ENCODE measurements at regions not wholly inside any gene's neighbourhood (a gene's known extent, or its start where the extent isn't known, plus 50 kb on each side); places are given as distances from the start of the nearest gene placed in this dataset.

DNA sequence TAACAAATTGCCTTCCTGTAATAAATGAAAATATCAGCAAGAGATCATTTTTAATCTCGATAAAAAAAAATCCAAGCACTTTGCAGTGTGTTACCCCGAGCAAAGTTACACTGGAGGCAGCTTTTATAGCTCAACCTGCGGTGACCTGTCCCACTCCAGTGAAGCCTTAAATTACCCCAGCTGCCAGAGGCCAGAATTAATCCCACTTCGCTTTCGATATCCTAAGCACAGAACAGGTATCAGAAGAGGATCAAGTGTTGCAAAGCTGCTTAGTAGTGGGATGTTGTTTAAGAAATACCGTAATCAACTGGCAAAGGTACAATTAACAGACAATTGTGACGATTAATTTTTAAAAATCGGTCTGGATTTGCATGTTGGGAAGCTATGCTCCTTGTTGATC, 314.0 kb downstream of the AGTPBP1 start:
- DNase-seq = no peak

DNA sequence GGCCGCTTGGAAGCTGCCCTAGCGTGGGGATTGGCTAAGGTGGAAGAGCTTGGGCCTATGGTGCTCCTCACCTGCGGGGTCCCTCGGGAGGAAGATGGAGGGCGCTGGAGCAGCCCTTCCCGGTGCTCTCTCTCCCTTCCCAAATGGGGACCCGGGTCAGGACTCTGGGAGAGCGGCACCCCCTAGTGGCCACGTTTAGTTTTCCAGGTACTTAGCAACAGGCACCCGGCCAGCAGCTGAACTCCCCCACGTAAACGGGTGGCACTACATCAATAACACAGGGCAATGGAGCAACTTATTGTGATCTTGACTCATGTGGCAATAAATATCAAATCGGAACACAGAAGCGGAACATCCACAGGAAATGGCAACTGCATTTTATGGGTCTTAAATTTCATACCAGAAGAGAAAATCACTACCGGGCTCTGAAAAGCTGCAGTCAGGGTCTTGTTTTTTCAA, 316.6 kb downstream of the AGTPBP1 start:
- peak; percentile 37 for DNase-seq

DNA sequence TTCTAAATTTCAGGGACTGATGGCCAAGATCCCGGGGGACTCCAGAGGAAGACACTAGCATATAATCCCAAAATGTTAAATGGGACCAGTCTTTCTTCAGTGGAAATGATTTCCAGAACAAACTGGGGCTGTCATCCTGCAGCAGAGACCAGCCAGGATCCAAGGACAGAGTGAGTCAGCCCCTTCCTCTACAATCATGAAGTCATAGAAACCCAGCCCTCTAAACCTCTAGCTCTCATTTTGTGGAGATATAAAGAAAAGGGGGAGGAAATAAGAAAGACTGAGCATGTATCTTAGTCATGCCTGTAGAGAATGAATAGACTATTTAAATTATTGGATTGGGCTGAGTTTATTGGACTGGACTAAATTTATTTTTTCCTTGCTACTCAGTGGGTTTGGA, 318.3 kb downstream of the AGTPBP1 start:
- DNase-seq = no peak

DNA sequence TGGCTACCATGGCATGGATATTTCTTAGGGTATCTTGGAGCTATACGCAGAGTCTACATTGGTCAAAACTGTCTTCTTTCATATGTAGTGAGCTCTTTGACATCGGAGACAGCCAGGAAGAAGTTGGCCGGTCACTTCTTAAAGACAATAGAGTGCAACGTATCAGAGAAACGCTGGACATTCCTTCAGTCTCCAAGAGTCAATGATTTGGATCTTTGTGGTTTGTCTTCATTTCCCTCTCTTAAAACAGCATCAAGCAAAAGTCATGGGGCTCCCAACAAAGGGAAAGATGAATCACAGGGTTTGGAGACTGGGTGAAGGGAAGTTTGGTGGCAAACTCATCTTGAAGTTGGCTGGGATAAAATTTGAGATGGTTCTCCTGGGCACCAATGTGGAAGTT, 320.1 kb downstream of the AGTPBP1 start:
- DNase-seq = peak; percentile 33

DNA sequence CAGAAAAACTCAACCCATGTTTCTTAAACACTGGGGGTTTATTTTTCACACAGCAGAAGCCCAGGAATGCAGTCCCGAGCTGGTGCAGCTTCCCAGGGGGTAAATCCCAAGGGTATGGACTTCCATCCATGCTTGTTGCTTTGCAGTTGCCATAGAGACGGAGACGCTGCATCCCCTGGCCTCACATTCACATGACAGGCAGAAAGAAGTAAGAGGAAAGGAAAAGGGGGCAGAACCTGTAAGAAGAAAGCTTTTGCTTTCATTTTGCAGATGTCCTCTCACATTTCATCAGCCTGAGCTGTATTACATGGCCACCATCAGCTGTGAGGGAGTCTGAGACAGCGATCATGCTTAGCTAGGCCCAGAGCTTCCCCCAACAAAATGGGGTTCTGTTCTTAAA, 321.0 kb downstream of the AGTPBP1 start:
- peak; percentile 54 for DNase-seq

DNA sequence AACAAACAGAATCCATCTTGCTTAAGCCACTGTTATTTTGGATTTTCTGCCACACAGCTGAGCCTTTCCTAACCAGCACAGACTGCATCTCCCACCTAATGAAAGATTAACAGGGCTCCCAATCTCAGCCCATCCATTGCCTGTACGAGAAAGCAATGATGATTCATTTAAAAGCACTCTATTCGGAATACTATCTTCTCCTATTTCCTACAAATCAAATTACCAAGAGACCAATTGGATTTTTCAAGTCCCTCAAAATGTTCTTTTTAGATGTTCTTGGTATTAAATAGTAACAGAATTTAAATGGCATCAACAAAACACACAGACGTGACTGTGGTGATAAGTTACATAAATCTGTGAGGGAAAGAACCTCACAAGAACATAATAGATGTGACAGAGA, 324.1 kb downstream of the AGTPBP1 start:
- no peak for DNase-seq

DNA sequence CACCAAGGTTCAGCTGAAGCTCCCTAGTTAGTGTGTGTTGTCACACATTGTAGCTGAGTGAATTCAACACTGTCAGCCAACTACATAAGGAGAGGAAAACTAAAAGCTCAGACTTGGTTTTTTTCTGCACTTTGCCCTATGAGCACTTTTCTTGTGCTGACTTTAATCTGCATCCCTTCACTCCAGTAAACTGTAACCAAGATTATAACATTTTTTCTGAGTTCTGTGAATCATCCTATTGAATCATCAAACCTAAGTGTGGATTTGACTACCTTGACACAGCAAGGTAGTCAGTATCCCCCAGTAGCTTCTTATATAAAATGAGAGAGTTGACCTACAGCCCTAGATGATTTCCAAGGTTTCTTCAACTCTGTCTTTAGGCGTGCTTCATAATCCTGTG, 325.0 kb downstream of the AGTPBP1 start:
- DNase-seq = no peak

DNA sequence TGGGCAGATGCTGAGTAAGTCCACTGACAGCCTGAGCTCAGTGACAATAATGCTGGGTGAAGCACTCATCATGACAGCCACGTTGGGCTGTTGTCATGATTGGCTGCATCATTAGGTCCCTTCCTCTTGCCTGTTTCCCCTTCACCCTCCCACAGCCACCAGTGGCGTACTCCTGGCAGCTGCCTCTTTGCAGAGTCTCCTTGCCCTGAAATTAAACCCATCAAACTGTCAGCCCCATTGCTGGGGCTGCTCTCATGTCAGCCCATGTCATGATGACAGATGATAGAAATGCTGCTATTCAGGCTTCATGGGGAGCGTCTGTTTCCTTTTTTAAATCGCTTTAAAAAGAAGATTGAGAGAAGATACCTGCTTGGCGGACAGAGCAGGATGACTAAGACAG, 327.4 kb downstream of the AGTPBP1 start:
- no peak for DNase-seq

DNA sequence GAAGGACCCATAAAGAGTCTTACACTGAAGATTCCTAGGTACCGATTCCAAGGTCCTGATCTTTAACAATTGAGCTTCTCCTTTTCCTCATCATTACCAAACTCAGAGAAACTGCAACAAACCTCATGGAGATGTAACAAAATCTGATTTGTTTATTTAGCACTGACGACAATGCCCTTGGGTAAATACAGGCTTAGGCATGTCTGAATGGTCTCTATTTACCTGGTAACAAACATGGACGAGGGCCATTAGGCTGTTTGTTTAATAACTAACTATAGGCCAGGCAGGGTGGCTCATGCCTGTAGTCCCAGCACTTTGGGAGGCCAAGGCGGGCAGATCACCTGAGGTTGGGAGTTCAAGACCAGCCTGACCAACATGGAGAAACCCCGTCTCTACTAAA, 333.3 kb downstream of the AGTPBP1 start:
- no peak for DNase-seq

DNA sequence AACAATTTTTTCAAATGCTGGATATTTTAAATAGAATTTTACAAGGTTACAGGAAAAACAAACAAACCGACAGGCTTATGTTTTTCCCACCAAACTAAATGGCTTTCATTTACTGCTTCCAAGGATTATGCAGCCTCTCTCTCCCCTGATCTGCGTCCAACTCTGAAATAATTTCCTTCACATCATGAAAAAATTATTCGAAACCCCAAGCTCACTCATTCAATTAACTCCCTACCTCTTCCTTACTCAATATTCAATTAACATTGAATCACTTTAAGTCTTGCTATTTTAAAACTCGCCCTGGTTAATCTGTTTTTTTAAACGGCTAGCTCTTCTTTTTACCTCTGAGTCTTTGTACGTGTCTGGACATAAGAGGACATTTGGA, 336.2 kb downstream of the AGTPBP1 start:
- no peak for DNase-seq

DNA sequence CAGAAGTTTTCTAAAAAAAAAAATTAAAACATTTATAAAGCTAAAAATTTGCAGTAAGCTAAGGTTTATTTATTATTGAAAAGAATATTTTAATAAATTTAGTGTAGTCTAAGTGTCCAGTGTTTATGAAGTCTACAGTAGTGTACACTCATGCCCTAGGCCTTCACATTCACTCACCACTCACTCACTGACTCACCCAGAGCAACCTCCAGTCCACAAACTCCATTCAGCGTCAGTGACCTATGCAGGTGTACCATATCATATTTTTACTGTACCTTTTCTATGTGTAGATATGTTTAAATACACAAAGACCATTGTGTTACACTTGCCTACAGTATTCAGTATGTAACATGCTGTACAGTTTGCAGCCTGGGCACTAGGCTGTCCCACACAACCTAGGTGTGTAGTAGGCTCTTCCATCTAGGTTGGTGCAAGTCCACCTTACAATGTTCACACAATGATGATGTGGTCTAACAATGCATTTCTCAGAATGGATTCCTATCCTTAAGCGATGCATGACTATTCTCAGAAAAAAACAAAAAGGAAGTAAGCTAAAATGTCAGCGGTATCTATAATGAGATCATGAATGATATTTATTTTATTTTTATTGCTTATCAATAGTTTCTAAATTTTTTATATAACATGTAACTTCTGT, 336.7 kb downstream of the AGTPBP1 start:
- no peak for DNase-seq

DNA sequence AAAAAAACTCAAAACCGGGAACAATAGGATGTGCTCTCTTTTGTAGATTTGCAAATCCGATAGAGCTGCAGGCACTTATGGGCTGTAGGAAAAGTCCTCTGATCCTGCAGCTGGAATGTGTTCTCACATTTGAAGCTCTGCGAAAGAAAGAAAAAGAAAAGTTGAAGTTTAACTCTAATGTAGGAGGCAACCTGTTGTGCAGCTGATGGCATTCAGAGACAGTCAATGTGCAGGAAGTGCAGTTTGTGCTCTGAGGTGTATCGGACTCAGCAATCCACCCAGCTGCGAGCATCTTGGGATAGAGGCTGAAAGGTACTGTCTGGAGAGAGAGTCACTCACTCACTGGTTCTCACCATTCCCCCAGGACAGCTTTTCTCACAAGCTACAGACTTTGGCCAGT, 339.2 kb downstream of the AGTPBP1 start:
- no peak for DNase-seq

DNA sequence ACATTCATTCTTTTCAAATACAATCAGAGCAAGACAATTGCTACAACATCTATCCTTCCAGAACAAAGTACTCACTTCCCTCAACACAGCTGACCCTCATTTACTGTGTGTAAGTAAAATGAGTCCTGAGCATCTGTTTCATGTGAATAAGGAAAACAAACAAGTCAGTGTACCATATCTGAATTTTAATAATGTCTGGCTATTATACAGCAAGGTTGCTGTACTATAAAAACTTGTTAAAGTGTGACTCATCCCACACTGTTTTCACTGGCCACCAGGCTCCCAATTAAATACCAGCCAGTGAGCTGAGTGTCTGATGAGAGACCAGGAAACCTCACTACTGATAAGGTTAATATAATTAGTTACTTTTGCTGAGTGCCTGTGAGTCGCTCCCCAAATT, 339.8 kb downstream of the AGTPBP1 start:
- DNase-seq = peak; percentile 1

DNA sequence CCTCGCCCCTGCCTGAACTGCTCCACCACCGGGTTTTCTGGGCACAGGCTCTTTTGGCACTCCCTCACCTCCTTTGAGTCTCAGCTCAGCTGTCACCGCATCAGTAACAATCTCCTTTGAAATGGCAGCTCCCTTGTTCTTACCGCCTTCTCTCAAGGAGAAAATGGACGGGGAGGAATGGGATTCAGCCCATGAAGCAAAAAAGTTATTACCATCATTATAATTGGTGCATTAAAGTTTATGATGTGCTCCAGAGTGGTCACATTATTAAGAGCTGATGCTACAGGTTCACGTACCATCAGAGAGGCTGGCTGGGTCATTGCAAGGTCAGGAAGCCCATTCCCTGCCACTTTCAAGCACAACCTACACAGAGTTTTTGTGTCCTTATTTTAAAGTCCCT, 344.7 kb downstream of the AGTPBP1 start:
- DNase-seq = no peak

DNA sequence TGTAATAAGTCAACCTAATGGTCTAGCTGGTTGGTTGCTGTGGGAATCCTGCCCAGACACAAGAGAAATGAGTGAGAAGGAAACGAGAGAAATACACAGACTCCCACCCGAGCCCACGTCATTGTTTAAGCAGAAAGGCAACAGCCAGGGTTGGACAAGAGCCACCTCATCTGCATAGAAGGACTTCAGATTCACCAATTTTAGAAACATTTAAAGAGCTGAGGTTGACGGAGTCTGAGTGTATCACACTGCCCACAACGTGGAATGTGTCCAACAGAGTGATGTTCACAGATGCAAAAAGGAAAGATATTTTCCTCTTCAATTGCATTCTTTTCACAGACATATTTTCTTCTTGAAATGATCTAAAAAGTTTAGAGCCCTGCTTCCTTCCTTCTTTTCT, 349.5 kb downstream of the AGTPBP1 start:
- peak; percentile 5 for DNase-seq

DNA sequence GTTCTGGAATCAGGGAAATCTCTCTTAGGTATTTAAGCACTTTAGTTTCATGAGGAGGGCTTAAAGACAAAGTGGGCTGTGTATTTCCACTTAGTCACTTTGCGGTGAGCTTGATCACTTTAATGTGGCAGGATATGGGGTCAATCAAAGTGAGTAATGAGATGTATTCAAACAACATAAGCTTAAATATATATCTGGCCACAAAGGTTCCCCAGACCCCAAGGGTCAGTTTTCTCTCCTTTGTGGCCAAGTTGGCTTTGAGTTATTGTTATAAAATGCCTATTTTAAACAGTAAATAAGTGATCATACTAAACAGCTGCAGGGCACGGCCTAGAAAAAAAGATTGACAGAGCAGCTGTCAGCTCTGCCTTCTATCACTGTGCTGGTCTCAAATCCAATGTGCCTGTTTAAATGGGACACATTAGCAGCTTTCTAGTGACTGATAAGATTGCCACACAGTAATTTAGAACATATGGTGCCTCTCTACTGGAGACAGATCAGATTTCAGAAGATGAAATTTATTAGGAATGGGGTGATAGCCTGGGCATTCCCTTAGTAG, 363.9 kb downstream of the AGTPBP1 start:
- peak; percentile 26 for DNase-seq

DNA sequence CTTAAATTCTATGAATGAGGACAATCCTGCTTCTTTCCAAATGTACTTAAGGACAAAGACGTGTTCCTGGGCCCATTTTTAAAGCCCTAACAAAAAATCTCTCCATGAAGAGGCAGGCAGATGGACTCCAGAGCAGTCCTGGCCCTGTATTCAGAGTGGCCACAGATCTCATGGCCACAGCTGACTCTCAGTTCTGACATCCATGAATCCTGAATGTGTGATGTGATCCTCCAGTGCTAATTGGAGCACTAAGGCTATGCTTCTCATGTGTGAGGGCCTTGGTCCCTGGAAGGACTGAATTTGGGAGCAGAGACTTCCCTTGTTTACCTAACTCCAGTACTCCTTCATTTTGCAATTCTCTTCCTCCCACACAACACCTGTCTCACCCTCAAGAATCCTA, 373.0 kb downstream of the AGTPBP1 start:
- no peak for DNase-seq

DNA sequence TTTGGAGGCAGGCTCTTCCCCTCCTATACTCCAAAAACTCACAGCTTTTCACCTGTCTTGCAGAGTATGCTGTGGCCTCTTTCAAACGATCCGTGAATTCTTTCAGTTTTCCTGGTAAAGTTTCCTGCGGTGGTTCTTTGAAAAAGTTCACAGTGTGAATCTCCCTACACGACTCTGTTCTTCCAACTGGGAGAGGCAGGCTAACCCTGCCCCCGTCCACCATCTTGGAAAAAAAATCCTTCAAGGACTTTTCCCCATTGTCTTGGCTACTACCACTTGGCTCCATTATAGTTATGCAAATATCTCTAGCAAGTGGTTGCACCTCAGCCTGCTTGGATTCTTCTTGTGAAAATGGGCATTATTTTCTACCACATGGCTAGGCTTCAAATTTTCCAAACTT, 382.6 kb downstream of the AGTPBP1 start:
- DNase-seq = no peak

DNA sequence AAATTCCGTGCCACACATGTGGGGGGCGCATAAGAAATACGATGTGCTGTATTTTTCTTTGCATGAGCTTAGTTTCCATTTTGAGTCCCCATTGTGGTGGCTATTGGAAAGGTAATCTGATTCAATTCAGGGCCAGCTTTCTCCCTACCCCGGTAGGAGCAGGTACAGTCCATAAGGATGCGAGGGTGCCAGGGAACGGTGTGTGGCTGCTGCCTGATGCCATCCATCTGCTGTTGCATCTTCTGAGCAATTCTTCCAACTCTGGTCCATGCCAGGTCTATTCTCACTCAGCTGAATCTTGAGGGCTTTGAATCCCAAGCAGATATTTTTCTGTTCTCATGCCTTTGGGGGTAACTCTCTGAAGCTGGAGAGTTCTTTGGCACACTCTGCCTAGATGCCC, 392.7 kb downstream of the AGTPBP1 start:
- no peak for DNase-seq

DNA sequence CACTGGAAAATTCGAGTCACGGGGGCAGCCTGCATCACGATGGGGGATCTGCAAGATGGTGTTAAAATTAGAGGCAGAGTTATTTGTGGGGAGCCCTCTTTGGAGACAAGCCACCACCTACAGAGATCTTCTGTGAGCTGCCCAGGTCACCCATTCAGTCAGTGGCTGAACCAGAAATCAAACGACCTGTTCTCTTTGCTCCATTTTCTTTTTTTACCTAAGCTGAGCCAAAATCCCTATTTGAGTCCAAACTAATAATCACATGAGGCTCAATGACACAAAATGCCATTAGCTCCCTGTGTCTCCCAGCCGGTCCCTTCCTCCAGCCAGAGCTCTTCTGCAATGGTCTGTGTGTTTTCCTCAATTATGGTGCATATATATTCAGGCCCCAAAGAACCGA, 394.2 kb downstream of the AGTPBP1 start:
- no peak for DNase-seq

DNA sequence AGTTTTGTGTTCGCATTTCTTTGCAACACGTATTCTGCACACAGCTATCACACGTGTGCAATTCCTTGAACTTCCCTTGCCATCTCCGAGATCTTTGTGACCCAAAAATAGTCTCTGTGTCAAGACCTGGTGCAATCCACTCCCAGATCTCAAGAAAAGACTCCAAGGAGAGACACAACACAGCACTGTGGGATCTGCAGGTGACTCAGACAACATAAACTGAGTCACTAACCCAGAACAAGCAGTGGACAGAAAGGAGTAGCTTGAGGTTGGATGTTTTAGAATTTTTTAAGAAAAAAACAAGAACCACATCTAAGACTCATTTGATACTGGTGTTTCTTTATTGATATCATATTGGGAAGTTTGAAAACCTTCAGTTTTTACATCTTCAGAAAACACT, 396.9 kb downstream of the AGTPBP1 start:
- DNase-seq = peak; percentile 1

DNA sequence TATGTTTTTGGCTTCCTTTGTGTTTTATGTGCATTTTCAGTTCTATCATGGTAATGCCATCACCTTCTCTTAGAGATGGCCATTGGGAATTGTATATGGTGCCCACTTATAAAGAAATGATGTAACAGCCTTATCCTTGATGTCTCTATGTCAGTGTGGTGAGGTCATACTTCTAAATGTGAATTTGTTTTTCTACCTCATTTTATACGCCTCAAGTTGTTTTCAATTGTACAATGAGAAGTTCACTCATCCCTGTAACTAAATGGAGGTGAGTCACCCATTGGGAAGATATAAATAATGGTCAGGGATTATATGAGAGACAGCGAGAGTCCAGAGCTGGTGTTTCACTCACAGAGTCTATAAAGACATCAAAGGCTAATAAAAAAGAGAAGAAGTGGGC, 402.4 kb downstream of the AGTPBP1 start:
- no peak for DNase-seq

DNA sequence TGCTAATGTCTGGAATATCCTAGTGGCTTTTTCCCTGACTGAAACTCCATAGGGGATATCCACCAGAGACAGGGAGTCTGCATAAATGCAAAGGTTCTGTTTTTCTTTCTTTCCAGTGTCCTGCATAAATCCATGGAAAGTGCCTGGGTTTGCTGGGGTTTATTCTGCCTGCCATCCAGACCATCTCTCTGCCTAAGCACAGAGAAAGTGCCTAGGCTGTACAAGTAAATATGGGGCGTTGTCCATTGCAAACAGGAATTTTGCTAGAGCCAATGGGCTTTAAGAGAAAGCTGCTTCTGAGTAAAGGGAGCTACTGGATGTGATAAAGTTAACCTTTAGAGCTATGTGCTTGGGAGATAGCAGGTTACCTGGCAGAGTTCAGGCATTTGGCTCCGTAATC, 407.5 kb downstream of the AGTPBP1 start:
- DNase-seq = no peak

DNA sequence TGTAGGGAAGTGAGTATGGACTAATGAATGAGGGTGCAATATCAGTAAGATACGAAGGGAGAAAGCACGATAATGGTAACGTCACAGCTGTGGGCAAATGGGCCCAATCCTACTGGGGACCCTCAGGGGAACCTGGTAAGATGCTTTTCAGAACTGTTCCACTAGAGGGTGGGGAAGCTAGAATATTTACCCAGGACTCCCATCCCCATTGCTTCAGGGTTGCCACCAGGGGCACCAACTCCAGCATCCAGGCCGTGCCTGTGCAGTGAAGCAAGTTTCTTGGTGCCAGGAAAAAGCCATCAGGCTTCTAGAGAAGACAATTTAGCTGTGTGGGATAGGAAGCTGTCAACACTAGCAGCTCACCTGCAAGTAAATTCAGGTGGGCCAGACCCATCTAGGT, 409.3 kb downstream of the AGTPBP1 start:
- DNase-seq = no peak

DNA sequence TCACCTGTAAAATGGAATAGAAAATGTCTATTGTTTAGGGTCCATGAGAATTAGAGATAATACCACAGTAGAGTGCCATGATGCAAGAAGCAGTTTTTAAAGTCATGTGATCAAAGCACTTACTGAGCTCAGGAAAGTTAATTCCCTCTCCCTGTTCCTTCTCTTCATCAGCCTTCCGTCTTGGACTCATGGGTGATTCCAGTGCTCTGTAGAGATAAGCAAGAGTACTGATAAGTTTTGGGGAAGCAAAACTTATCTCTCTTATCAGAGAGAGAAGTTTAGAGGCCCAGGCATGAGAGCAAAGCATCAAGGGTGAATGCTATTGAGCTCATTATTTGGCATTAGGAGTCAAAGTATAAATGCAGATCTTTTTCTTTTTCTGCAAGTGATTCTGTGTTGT, 410.1 kb downstream of the AGTPBP1 start:
- DNase-seq = no peak

Data from fibroblast of upper back skin (primary cell).